ENCODE measurements at regions not wholly inside any gene's neighbourhood (a gene's known extent, or its start where the extent isn't known, plus 50 kb on each side); places are given as distances from the start of the nearest gene placed in this dataset.
A peak's percentile ranks its signal among the peaks of the same experiment; 100 is the strongest.

DNA sequence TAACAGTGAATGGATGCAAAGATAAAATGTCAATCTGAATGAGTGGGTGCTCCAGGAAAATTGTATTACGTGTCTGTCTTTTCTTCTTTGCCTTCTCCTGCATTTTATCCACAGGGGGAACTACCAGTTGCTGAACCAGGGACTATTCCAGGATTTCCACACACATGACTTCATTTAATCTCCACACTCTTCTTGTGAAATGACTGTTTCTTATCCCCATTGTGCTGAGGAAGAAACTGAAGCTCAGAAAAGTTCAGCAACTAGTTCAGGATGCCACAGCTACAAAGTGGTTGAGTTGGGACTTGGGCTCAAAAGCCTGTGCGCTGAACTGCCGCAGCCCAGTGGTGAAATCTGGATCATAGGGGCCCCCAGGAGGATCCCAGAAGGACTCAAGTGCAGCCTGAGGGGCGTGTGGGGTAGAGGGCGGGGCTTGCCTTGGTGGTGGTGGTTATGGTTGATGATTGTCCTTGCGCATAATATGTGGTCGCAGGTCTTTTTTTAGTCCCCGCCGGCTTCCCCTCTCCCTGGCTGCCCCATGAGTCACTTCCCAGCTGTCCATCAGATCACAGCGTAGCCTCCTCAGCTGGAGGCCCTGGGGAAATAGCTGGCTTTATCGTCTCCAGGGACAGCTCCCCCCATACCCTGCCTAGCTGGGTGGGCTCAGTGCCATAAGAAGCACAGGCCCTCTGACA, 235.2 kb upstream of the CRY1 start:
- no peaks in the 10 kb centered on the region for H3K9me3 ChIP-seq
- H3K27ac ChIP-seq: no peak overlapping the region
- no peaks in the 10 kb centered on the region for H3K27me3 ChIP-seq
- intact Hi-C loops (cut with DNase I): no loop called here
- peak in 1 of 4 donors; percentile 32 for DNase-seq
- no peak overlapping the region for H3K4me3 ChIP-seq
- no peak for TF ChIP-seq POLR2A (IDR thresholded peaks at IDR 0.05)
- TF ChIP-seq, protein P1, sequence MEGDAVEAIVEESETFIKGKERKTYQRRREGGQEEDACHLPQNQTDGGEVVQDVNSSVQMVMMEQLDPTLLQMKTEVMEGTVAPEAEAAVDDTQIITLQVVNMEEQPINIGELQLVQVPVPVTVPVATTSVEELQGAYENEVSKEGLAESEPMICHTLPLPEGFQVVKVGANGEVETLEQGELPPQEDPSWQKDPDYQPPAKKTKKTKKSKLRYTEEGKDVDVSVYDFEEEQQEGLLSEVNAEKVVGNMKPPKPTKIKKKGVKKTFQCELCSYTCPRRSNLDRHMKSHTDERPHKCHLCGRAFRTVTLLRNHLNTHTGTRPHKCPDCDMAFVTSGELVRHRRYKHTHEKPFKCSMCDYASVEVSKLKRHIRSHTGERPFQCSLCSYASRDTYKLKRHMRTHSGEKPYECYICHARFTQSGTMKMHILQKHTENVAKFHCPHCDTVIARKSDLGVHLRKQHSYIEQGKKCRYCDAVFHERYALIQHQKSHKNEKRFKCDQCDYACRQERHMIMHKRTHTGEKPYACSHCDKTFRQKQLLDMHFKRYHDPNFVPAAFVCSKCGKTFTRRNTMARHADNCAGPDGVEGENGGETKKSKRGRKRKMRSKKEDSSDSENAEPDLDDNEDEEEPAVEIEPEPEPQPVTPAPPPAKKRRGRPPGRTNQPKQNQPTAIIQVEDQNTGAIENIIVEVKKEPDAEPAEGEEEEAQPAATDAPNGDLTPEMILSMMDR (IDR thresholded peaks at IDR 0.05): no peak
- 42 to 63% methylated on average over 11 of the region's 11 CpGs for WGBS, 2 donors
- no peak for ATAC-seq
- no peaks in the 10 kb centered on the region for H3K36me3 ChIP-seq (replicated peaks in 1 of 2; ENCODE audit: insufficient read depth in 1 of 2, low read depth in 2 of 2)
- no peaks in the 10 kb centered on the region for H3K4me1 ChIP-seq

DNA sequence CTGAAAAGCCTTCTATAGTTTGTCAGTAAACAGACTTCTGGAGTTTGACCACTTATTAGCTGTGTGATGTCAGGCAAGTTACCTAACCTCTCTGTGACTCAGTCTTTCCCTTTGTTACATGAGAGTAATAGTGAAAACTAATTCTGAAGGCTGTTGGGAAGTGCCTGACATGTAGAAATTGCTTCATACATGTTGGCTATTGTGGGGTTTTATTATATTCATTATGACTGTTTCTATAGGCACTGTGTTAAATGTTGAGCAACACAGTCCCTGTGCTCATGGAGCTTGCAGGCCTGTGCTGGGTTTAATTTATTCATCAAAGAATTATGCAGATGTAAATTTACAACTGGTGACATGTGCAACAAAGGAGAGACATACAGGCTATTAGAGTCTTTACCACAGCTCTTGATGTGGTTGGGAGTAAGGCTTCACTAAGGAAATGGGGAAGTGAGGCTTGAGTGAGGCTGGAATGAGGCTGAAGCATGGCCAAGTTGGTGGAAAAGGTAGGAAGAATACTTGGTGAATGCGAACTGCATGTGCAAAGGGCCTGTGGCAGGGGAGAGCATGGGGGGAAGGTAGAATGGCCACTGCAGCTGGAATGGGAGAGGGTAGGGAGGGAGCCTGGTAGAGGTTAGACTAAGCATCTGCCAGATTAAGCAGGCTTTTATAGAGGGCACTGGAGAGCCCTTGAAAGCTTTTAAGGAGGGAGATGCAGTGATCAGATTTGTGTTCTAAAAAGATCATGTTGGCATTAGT, 236.4 kb upstream of the CRY1 start:
- DNase-seq (no peak), ATAC-seq (no peak)
- Histone ChIP-seq H3K36me3 (replicated peaks in 1 of 2; ENCODE audit: insufficient read depth in 1 of 2, low read depth in 2 of 2) (no peaks in the 10 kb centered on the region), H3K27me3 (no peaks in the 10 kb centered on the region), H3K27ac (no peak overlapping the region), H3K4me1 (no peaks in the 10 kb centered on the region), H3K9me3 (no peaks in the 10 kb centered on the region), H3K4me3 (no peak overlapping the region)
- WGBS, 2 donors: 68 to 88% methylated on average over 1 of the region's 1 CpG
- intact Hi-C loops (cut with DNase I): no loop called here
- no peak for TF ChIP-seq POLR2A (IDR thresholded peaks at IDR 0.05)
- TF ChIP-seq, protein P1 (IDR thresholded peaks at IDR 0.05): no peak

DNA sequence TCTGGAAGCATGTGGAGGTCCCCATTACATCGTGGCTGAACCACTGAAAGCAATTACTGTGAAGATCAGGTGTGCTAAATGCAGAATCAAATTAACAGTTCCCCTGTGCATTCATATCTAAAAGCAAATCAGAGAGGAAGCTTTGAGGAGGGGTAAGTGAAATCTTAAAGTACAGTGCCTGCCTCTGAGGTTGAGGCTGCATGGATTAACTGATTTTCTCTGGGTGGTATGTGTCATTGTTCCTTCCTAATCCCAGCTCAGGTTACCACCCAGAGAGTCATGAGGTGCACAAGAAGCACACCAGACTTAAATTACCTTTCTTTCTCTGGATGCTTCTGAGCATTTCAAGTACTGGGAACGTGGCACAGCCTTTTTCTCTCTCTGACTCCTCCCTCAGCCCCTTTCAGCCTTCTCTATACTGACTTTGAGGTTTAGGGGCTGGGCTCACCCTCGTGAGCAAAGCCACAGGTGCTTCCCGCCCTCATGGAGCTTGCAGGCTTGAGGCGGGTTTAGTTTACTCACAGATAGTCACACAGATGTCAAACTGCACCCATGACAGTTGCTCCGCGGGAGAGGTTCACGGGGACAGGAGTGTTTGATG, 237.6 kb upstream of the CRY1 start:
- Histone ChIP-seq H3K4me3 (no peak overlapping the region), H3K9me3 (no peaks in the 10 kb centered on the region), H3K36me3 (replicated peaks in 1 of 2; ENCODE audit: insufficient read depth in 1 of 2, low read depth in 2 of 2) (no peaks in the 10 kb centered on the region), H3K27ac (no peak overlapping the region), H3K27me3 (no peaks in the 10 kb centered on the region), H3K4me1 (no peaks in the 10 kb centered on the region)
- no peak for TF ChIP-seq POLR2A (IDR thresholded peaks at IDR 0.05)
- TF ChIP-seq, protein P1 (IDR thresholded peaks at IDR 0.05): no peak
- WGBS, 2 donors: 22 to 41% methylated on average over 7 to 8 of the region's 8 CpGs
- ATAC-seq: no peak
- no peak for DNase-seq
- intact Hi-C loops (cut with DNase I): no loop called here

DNA sequence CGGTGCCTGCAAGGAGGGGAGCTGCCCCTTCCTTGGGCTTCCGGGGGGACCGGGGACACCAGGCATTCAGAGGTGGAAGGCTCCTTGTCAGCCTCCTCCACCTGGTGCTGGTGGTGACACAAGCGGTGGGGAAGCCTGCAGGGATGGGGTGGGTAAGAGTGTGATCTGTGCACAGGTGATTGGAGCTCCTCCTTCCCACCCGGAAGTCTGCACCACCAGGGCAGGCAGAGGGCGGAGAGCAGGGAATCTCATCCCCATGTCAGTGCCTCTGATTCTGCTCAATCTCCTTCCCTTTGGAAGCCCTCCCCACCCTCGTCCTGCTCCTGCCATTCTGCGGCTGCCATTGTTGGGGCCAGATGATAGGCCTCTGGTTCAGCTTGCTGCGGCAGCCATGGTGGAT, 238.1 kb upstream of the CRY1 start:
- intact Hi-C loops (cut with DNase I): no loop called here
- TF ChIP-seq POLR2A (IDR thresholded peaks at IDR 0.05): no peak
- TF ChIP-seq, protein P1 (IDR thresholded peaks at IDR 0.05): no peak
- ATAC-seq: no peak
- Histone ChIP-seq H3K27ac (no peak overlapping the region), H3K36me3 (replicated peaks in 1 of 2; ENCODE audit: insufficient read depth in 1 of 2, low read depth in 2 of 2) (no peaks in the 10 kb centered on the region), H3K9me3 (no peaks in the 10 kb centered on the region), H3K27me3 (no peaks in the 10 kb centered on the region), H3K4me1 (no peaks in the 10 kb centered on the region), H3K4me3 (no peak overlapping the region)
- DNase-seq: no peak
- 65 to 71% methylated on average over 9 of the region's 9 CpGs for whole genome bisulfite sequencing, 2 donors

Measured in body of pancreas (tissue), 4 donors.